Uterus (tissue), 3 donors: ENCODE measurements at regions not wholly inside any gene's neighbourhood (a gene's known extent, or its start where the extent isn't known, plus 50 kb on each side); places are given as distances from the start of the nearest gene placed in this dataset.

Source experiments
- DNase-seq, 2 donors: peaks; one replicate each; pipeline ENCODE4 v3.0.0-alpha.2; 2019 to 2020
- H3K27ac ChIP-seq, 2 donors: fragments of 200-600 bp; sonication (generic); 1 replicate in 1 of 2; 2 replicates in 1 of 2; pipeline ENCODE4 v1.5.1; 2016 to 2018
- H3K27me3 ChIP-seq, 2 donors: fragments of 200-600 bp; sonication (generic); one replicate each; pipeline ENCODE4 v1.5.1; 2018 to 2019; ENCODE audit warnings: control low read depth in 1 of 2
- H3K36me3 ChIP-seq, 2 donors: fragments of 200-600 bp; sonication (generic); one replicate each; pipeline ENCODE4 v1.5.1; 2019; ENCODE audit warnings: control low read depth in 1 of 2
- H3K4me1 ChIP-seq, 2 donors: fragments of 200-600 bp; sonication (generic); one replicate each; pipeline ENCODE4 v1.5.1; 2018 to 2019; ENCODE audit warnings: control low read depth in 1 of 2
- H3K4me3 ChIP-seq, 2 donors: fragments of 200-600 bp; sonication (generic); 1 replicate in 1 of 2; 2 replicates in 1 of 2; pipeline ENCODE4 v1.5.1; 2018 to 2019; ENCODE audit warnings: mild to moderate bottlenecking in 1 of 2
- H3K9me3 ChIP-seq, 2 donors: fragments of 200-600 bp; sonication (generic); one replicate each; pipeline ENCODE4 v1.5.1; 2019; ENCODE audit warnings: control low read depth in 1 of 2
- CTCF ChIP-seq, 4 experiments: fragments of 200-600 bp in 2 of 4; fragments of 450-650 bp in 2 of 4; sonication (generic) in 2 of 4; IDR thresholded peaks; one replicate each; pipeline ENCODE4 v1.5.1; 2016 to 2019; ENCODE audit warnings: antibody characterized with exemption in 4 of 4, mild to moderate bottlenecking in 2 of 4, moderate library complexity in 1 of 4
- POLR2A ChIP-seq, 2 donors: fragments of 450-650 bp; IDR thresholded peaks; one replicate each; pipeline ENCODE4 v1.6.1; 2016; ENCODE audit warnings: antibody characterized with exemption in 2 of 2, mild to moderate bottlenecking in 1 of 2, moderate library complexity in 1 of 2
- intact Hi-C: fragments of 100-400 bp; cut with DNase I; formaldehyde crosslinking; loops from one replicate; pipeline ENCODE4 v1.15.1; 2023; ENCODE audit warnings: low total_unique reads
- donor health status: DM: yes; HTN: yes; CAD: no.

GRCh38 chr12:124491856-124492420 lies 75.5 kb downstream of the NCOR2 start:
- no peaks in the 10 kb centered on the region for H3K27me3 ChIP-seq
- no peaks in the 10 kb centered on the region for H3K9me3 ChIP-seq
- peaks cover 0 to 8% of the 10 kb centered on the region in 2 donors for H3K4me1 ChIP-seq
- intact Hi-C loops = no loop called here
- H3K36me3 ChIP-seq = no peaks in the 10 kb centered on the region
- no peak overlapping the region for H3K4me3 ChIP-seq
- no peak for TF ChIP-seq POLR2A (IDR thresholded peaks at IDR 0.05)
- no peak for TF ChIP-seq CTCF (IDR thresholded peaks at IDR 0.05)
- no peak for DNase-seq
- H3K27ac ChIP-seq = no peak overlapping the region

GRCh38 chr12:124491310-124491709 lies 76.1 kb downstream of the NCOR2 start:
- no peak overlapping the region for H3K27ac ChIP-seq
- no peak for TF ChIP-seq CTCF (IDR thresholded peaks at IDR 0.05)
- no peak for TF ChIP-seq POLR2A (IDR thresholded peaks at IDR 0.05)
- intact Hi-C loops = no loop called here

GRCh38 chr12:124490584-124491305 lies 76.7 kb downstream of the NCOR2 start:
- no peaks in the 10 kb centered on the region for H3K9me3 ChIP-seq
- no peak overlapping the region for H3K27ac ChIP-seq
- H3K4me3 ChIP-seq = no peak overlapping the region
- TF ChIP-seq POLR2A (IDR thresholded peaks at IDR 0.05) (no peak), CTCF (IDR thresholded peaks at IDR 0.05) (no peak)
- peak; percentile 66 to 74 for DNase-seq
- no peaks in the 10 kb centered on the region for H3K36me3 ChIP-seq
- intact Hi-C loops = no loop called here
- H3K27me3 ChIP-seq = no peaks in the 10 kb centered on the region
- H3K4me1 ChIP-seq = peaks cover 0 to 5% of the 10 kb centered on the region in 2 donors

More at GRCh38 chr12:124491310-124491709, 76.1 kb downstream of the NCOR2 start:
- no peaks in the 10 kb centered on the region for H3K27me3 ChIP-seq
- no peaks in the 10 kb centered on the region for H3K36me3 ChIP-seq
- H3K4me3 ChIP-seq = no peak overlapping the region
- H3K4me1 ChIP-seq = peaks cover 0 to 5% of the 10 kb centered on the region in 2 donors
- no peaks in the 10 kb centered on the region for H3K9me3 ChIP-seq
- DNase-seq = no peak

GRCh38 chr12:124489915-124490583 lies 77.4 kb downstream of the NCOR2 start:
- no peak for TF ChIP-seq CTCF (IDR thresholded peaks at IDR 0.05)
- TF ChIP-seq POLR2A (IDR thresholded peaks at IDR 0.05) = no peak
- Histone ChIP-seq H3K4me3 (no peak overlapping the region), H3K9me3 (no peaks in the 10 kb centered on the region), H3K27me3 (no peaks in the 10 kb centered on the region), H3K27ac (peak overlapping the region in 1 of 2 donors; percentile 66), H3K4me1 (peaks cover 0 to 5% of the 10 kb centered on the region in 2 donors), H3K36me3 (no peaks in the 10 kb centered on the region)
- intact Hi-C loops = no loop called here
- DNase-seq = no peak

- Histone ChIP-seq H3K9me3 (no peaks in the 10 kb centered on the region), H3K4me3 (no peak overlapping the region), H3K4me1 (peaks cover 0 to 5% of the 10 kb centered on the region in 2 donors), H3K27ac (peak overlapping the region in 1 of 2 donors; percentile 66), H3K36me3 (no peaks in the 10 kb centered on the region), H3K27me3 (no peaks in the 10 kb centered on the region)
- TF ChIP-seq CTCF (IDR thresholded peaks at IDR 0.05) (no peak), POLR2A (IDR thresholded peaks at IDR 0.05) (no peak)
- no peak for DNase-seq
- intact Hi-C loops = no loop called here
These were observed 78.2 kb downstream of the NCOR2 start for GRCh38 chr12:124489220-124489619.
